Endothelial cell of umbilical vein (primary cell): ENCODE measurements at regions not wholly inside any gene's neighbourhood (a gene's known extent, or its start where the extent isn't known, plus 50 kb on each side); places are given as distances from the start of the nearest gene placed in this dataset.

Experiments used
- BruUV-seq: library from RNA; stranded (reverse); fragments of 400-500 nt; replicated peaks from 2 replicates; lab custom pipeline; 2021; lab: Mats Ljungman, UMichigan
- CTCF ChIA-PET: fragments of 300-600, 350-600 bp; sonication (Branson Sonifier 250); formaldehyde crosslinking; loops from one replicate; lab custom pipeline; 2021; ENCODE audit warnings: antibody characterized with exemption, inconsistent platforms; lab: Charles Lee
- POLR2A ChIA-PET: fragments of 300-600, 350-600 bp; sonication (Branson Sonifier 250); formaldehyde crosslinking; loops from one replicate; lab custom pipeline; 2021; ENCODE audit warnings: antibody characterized with exemption, inconsistent platforms; lab: Charles Lee
- DNase-seq: peaks from one replicate; pipeline ENCODE4 v3.0.0-alpha.2; 2011; ENCODE audit warnings: low read depth, low spot score
- FAIRE-seq: peaks from 2 replicates; lab custom pipeline; 2011; peaks lifted over from hg19 to GRCh38; lab: Jason Lieb, UNC
- H2AFZ ChIP-seq: 2 replicates; pipeline ENCODE4 v1.6.0; 2012; ENCODE audit warnings: low read depth, low read length, control low read depth, inconsistent platforms
- H3K27ac ChIP-seq: 2 replicates; pipeline ENCODE4 v1.5.1; 2011; ENCODE audit warnings: low read depth, mild to moderate bottlenecking, control low read depth, low read length, moderate library complexity; ENCODE audit not compliant: insufficient read depth
- H3K27me3 ChIP-seq, 2 experiments: 2 replicates each; pipeline versions ENCODE4 v1.6.0 to v1.6.1; 2011; ENCODE audit warnings: low read length in 2 of 2, mixed read lengths in 1 of 2; ENCODE audit not compliant: control insufficient read depth in 2 of 2, insufficient read depth in 2 of 2
- H3K36me3 ChIP-seq, 2 experiments: 2 replicates in 1 of 2; 3 replicates in 1 of 2; pipeline ENCODE4 v1.5.1; 2011; ENCODE audit warnings: low read length in 2 of 2, mild to moderate bottlenecking in 1 of 2, moderate library complexity in 1 of 2; ENCODE audit not compliant: control insufficient read depth in 2 of 2, insufficient read depth in 2 of 2; ENCODE audit errors: extremely low read depth in 1 of 2
- H3K4me1 ChIP-seq: 3 replicates; pipeline ENCODE4 v1.5.1; 2011; ENCODE audit warnings: mild to moderate bottlenecking, low read length; ENCODE audit not compliant: control insufficient read depth, insufficient read depth; ENCODE audit errors: extremely low read depth
- H3K4me2 ChIP-seq: 2 replicates; pipeline ENCODE4 v1.6.1; 2011; ENCODE audit warnings: low read length, control low read depth, mixed read lengths; ENCODE audit not compliant: insufficient read depth
- H3K4me3 ChIP-seq, 3 experiments: fragments of 200-600 bp in 1 of 3; sonication (generic), shearing (Covaris generic) in 1 of 3; replicated peaks in 1 of 3; 2 replicates each; pipeline ENCODE4 v1.5.1; 2011 to 2016; ENCODE audit warnings: control low read depth in 3 of 3, low read length in 3 of 3, mild to moderate bottlenecking in 2 of 3, inconsistent platforms in 1 of 3, low read depth in 1 of 3, moderate library complexity in 1 of 3; ENCODE audit not compliant: insufficient read depth in 1 of 3
- H3K79me2 ChIP-seq: 2 replicates; pipeline ENCODE4 v1.6.0; 2012; ENCODE audit warnings: low read length, inconsistent platforms; ENCODE audit not compliant: control insufficient read depth, insufficient read depth
- H3K9ac ChIP-seq: replicated peaks from 2 replicates; pipeline ENCODE3; 2011; ENCODE audit warnings: low read length, control low read depth; ENCODE audit not compliant: insufficient read depth; ENCODE audit errors: extremely low read depth
- H3K9me1 ChIP-seq: replicated peaks from 3 replicates; pipeline ENCODE4 v1.6.0; 2011; ENCODE audit warnings: mild to moderate bottlenecking, low read length; ENCODE audit not compliant: control insufficient read depth, insufficient read depth; ENCODE audit errors: extremely low read depth
- H3K9me3 ChIP-seq: replicated peaks from 2 replicates; pipeline ENCODE4 v1.5.1; 2012; ENCODE audit warnings: low read length, inconsistent platforms; ENCODE audit not compliant: control insufficient read depth, insufficient read depth
- H4K20me1 ChIP-seq: replicated peaks from 2 replicates; pipeline ENCODE3; 2011; ENCODE audit warnings: mild to moderate bottlenecking, low read length; ENCODE audit not compliant: control insufficient read depth, insufficient read depth; ENCODE audit errors: extremely low read depth
- EZH2 ChIP-seq: IDR thresholded peaks from 2 replicates; pipeline ENCODE4 v1.6.1; 2012; ENCODE audit warnings: borderline replicate concordance, low read depth, mild to moderate bottlenecking, moderate library complexity, low read length, inconsistent platforms; ENCODE audit not compliant: severe bottlenecking
- FOS ChIP-seq: IDR thresholded peaks from 2 replicates; pipeline ENCODE4 v1.6.1; 2011; ENCODE audit warnings: mild to moderate bottlenecking, low read length, moderate library complexity, borderline replicate concordance; ENCODE audit not compliant: insufficient read depth
- GATA2 ChIP-seq: IDR thresholded peaks from 2 replicates; pipeline ENCODE4 v1.7.0; 2011; ENCODE audit warnings: low read depth, mild to moderate bottlenecking, moderate library complexity, mixed read lengths, low read length; ENCODE audit not compliant: insufficient read length, insufficient read depth
- JUN ChIP-seq: IDR thresholded peaks from 2 replicates; pipeline ENCODE4 v1.6.1; 2011; ENCODE audit warnings: borderline replicate concordance, low read depth; ENCODE audit not compliant: insufficient read length, insufficient read depth
- MYC ChIP-seq: IDR thresholded peaks from one replicate; pipeline ENCODE4 v1.6.1; 2011; ENCODE audit warnings: mild to moderate bottlenecking, low read depth, low read length
- POLR2A ChIP-seq: IDR thresholded peaks from 2 replicates; pipeline ENCODE4 v1.6.1; 2012; ENCODE audit warnings: low read depth, mild to moderate bottlenecking, control low read depth, low read length
- POLR2AphosphoS5 ChIP-seq: IDR thresholded peaks from 2 replicates; pipeline ENCODE4 v1.6.1; 2012; ENCODE audit warnings: low read depth, mild to moderate bottlenecking, control low read depth, low read length, moderate library complexity; ENCODE audit not compliant: insufficient read depth
- dilution Hi-C: fragments of 300-500 bp; cut with MboI; formaldehyde crosslinking; loops from one replicate; pipeline ENCODE4 v1.15.0; 2019; ENCODE audit warnings: low sequenced_read_pairs; ENCODE audit not compliant: extremely low pct_ligation_motif_present
- intact Hi-C: fragments of 100-400 bp; cut with micrococcal nuclease; formaldehyde crosslinking; loops from one replicate; pipeline ENCODE4 v1.10.0; 2022
- TF ChIP-seq, protein P1 (sequence below): IDR thresholded peaks from 2 replicates; pipeline ENCODE4 v1.6.1; 2011; ENCODE audit not compliant: insufficient read depth, insufficient read length
- TF ChIP-seq, protein P2 (sequence below), 2 donors: IDR thresholded peaks; 1 replicate in 1 of 2; 2 replicates in 1 of 2; pipeline ENCODE4 v1.5.1; 2011; ENCODE audit warnings: low read length in 2 of 2, mild to moderate bottlenecking in 2 of 2, moderate library complexity in 2 of 2, control low read depth in 1 of 2, inconsistent platforms in 1 of 2, low read depth in 1 of 2; ENCODE audit not compliant: insufficient read depth in 1 of 2; ENCODE audit errors: extremely low read depth in 1 of 2

DNA sequence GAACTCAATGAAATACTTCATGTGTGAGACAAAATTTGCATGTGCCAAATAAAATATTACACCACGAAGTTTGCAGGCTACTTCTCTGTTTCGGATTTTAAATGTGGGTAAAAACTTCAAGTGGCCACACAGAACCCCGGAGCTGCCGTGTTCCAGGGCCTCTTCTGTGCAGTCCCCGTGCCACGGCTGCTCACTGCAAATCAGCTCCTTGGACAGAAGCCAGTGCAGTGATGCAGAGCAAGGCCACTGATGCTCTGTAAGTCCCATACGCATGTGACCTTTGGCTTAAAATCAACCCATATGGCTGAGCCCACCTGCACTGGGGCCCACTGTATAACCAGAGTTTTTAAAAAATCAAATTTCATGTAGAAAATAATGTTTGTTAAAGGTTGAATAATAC is 1309.4 kb downstream of the TBC1D22A start:
- no peak overlapping the region for H3K4me3 ChIP-seq
- no peak overlapping the region for H3K27ac ChIP-seq
- H3K9ac ChIP-seq = no peak overlapping the region
- CTCF ChIA-PET = no interaction called here
- H3K4me2 ChIP-seq = no peak overlapping the region
- dilution Hi-C loops (no loop called here), intact Hi-C loops (no loop called here)
- DNase-seq (no peak), FAIRE-seq (no peak)
- H3K9me1 ChIP-seq = no peaks in the 10 kb centered on the region
- no peaks in the 10 kb centered on the region for H3K79me2 ChIP-seq
- no TSS peak for BruUV-seq
- no peaks in the 10 kb centered on the region for H3K36me3 ChIP-seq
- no peaks in the 10 kb centered on the region for H4K20me1 ChIP-seq
- H3K27me3 ChIP-seq = no peaks in the 10 kb centered on the region
- H3K4me1 ChIP-seq = no peaks in the 10 kb centered on the region
- POLR2A ChIA-PET = no interaction called here
- H2AFZ ChIP-seq = no peak overlapping the region
- peaks cover 7% of the 10 kb centered on the region for H3K9me3 ChIP-seq
- TF ChIP-seq GATA2 = no peak
- TF ChIP-seq JUN = no peak
- TF ChIP-seq, protein P1, sequence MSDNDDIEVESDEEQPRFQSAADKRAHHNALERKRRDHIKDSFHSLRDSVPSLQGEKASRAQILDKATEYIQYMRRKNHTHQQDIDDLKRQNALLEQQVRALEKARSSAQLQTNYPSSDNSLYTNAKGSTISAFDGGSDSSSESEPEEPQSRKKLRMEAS = no peak
- TF ChIP-seq, protein P2, sequence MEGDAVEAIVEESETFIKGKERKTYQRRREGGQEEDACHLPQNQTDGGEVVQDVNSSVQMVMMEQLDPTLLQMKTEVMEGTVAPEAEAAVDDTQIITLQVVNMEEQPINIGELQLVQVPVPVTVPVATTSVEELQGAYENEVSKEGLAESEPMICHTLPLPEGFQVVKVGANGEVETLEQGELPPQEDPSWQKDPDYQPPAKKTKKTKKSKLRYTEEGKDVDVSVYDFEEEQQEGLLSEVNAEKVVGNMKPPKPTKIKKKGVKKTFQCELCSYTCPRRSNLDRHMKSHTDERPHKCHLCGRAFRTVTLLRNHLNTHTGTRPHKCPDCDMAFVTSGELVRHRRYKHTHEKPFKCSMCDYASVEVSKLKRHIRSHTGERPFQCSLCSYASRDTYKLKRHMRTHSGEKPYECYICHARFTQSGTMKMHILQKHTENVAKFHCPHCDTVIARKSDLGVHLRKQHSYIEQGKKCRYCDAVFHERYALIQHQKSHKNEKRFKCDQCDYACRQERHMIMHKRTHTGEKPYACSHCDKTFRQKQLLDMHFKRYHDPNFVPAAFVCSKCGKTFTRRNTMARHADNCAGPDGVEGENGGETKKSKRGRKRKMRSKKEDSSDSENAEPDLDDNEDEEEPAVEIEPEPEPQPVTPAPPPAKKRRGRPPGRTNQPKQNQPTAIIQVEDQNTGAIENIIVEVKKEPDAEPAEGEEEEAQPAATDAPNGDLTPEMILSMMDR (IDR thresholded peaks at IDR 0.05; ENCODE audit: extremely low read depth in 1 of 2, insufficient read depth in 1 of 2, low read depth in 1 of 2, low read length in 2 of 2) = no peak
- TF ChIP-seq POLR2AphosphoS5 = no peak
- no peak for TF ChIP-seq POLR2A
- TF ChIP-seq MYC = no peak
- no peak for TF ChIP-seq FOS
- TF ChIP-seq EZH2 = no peak
